OCI-LY3 (cell line): ENCODE measurements at regions not wholly inside any gene's neighbourhood (a gene's known extent, or its start where the extent isn't known, plus 50 kb on each side); places are given as distances from the start of the nearest gene placed in this dataset.
A peak's percentile ranks its signal among the peaks of the same experiment; 100 is the strongest.

ENCODE experiments used
- H2AFZ ChIP-seq: fragments of 200-600, 300-600 bp; shearing (Covaris generic); 2 replicates; pipeline ENCODE4 v1.6.0; 2014; ENCODE audit warnings: antibody characterized with exemption, low read depth, low read length
- H3K27ac ChIP-seq: fragments of 200-600, 300-600 bp; sonication (generic); 2 replicates; pipeline ENCODE4 v1.5.1; 2014; ENCODE audit warnings: mild to moderate bottlenecking, low read length, moderate library complexity, mixed read lengths
- H3K27me3 ChIP-seq: fragments of 200-600, 300-600 bp; sonication (generic); 2 replicates; pipeline ENCODE4 v1.6.1; 2014; ENCODE audit warnings: low read depth, low read length, mixed read lengths
- H3K36me3 ChIP-seq: fragments of 200-600, 300-600 bp; sonication (generic); replicated peaks from 2 replicates; pipeline ENCODE3; 2014; ENCODE audit warnings: low read depth, low read length, mixed read lengths
- H3K4me1 ChIP-seq: fragments of 300-600, 200-600 bp; sonication (generic); 2 replicates; pipeline ENCODE4 v1.6.1; 2014; ENCODE audit warnings: low read length, mixed read lengths
- H3K4me2 ChIP-seq: fragments of 200-600, 300-600 bp; sonication (generic); 2 replicates; pipeline ENCODE4 v1.6.1; 2014; ENCODE audit warnings: low read length, mixed read lengths
- H3K4me3 ChIP-seq: fragments of 300-600, 200-600 bp; sonication (generic); 2 replicates; pipeline ENCODE4 v1.5.1; 2014; ENCODE audit warnings: antibody characterized with exemption, mild to moderate bottlenecking, low read length, moderate library complexity
- H3K79me2 ChIP-seq: fragments of 300-600, 200-600 bp; shearing (Covaris generic); 2 replicates; pipeline ENCODE4 v1.6.1; 2014; ENCODE audit warnings: mild to moderate bottlenecking, low read length, mixed read lengths
- H3K9ac ChIP-seq: fragments of 300-600, 200-600 bp; shearing (Covaris generic); 2 replicates; pipeline ENCODE4 v1.6.0; 2014; ENCODE audit warnings: mild to moderate bottlenecking, low read length, moderate library complexity
- H3K9me3 ChIP-seq: fragments of 200-600, 300-600 bp; shearing (Covaris generic); 2 replicates; pipeline ENCODE4 v1.6.1; 2014; ENCODE audit warnings: low read length, mixed read lengths; ENCODE audit not compliant: insufficient read depth
- H4K20me1 ChIP-seq: fragments of 200-600, 300-600 bp; sonication (generic); 2 replicates; pipeline ENCODE4 v1.6.1; 2016; ENCODE audit warnings: low read length, mixed read lengths; ENCODE audit not compliant: insufficient read depth
- EZH2phosphoT487 ChIP-seq: fragments of 200-600 bp; shearing (Covaris generic); IDR thresholded peaks from 2 replicates; pipeline ENCODE4 v1.6.1; 2018; ENCODE audit warnings: antibody characterized with exemption, mixed run types, low read depth
- TF ChIP-seq, protein P1 (sequence below): fragments of 200-600, 300-600 bp; sonication (generic); IDR thresholded peaks from 2 replicates; pipeline ENCODE4 v1.5.1; 2014; ENCODE audit warnings: antibody characterized with exemption, low read length, low read depth

- Histone ChIP-seq H4K20me1 (no peaks in the 10 kb centered on the region), H3K27ac (peak overlapping the region; percentile 56), H2AFZ (no peak overlapping the region), H3K4me3 (no peak overlapping the region), H3K9me3 (no peaks in the 10 kb centered on the region), H3K36me3 (no peaks in the 10 kb centered on the region), H3K27me3 (no peaks in the 10 kb centered on the region), H3K4me2 (peak overlapping the region; percentile 38), H3K9ac (no peak overlapping the region), H3K79me2 (no peaks in the 10 kb centered on the region), H3K4me1 (peaks cover 27% of the 10 kb centered on the region)
- no peak for TF ChIP-seq EZH2phosphoT487
- TF ChIP-seq, protein P1, sequence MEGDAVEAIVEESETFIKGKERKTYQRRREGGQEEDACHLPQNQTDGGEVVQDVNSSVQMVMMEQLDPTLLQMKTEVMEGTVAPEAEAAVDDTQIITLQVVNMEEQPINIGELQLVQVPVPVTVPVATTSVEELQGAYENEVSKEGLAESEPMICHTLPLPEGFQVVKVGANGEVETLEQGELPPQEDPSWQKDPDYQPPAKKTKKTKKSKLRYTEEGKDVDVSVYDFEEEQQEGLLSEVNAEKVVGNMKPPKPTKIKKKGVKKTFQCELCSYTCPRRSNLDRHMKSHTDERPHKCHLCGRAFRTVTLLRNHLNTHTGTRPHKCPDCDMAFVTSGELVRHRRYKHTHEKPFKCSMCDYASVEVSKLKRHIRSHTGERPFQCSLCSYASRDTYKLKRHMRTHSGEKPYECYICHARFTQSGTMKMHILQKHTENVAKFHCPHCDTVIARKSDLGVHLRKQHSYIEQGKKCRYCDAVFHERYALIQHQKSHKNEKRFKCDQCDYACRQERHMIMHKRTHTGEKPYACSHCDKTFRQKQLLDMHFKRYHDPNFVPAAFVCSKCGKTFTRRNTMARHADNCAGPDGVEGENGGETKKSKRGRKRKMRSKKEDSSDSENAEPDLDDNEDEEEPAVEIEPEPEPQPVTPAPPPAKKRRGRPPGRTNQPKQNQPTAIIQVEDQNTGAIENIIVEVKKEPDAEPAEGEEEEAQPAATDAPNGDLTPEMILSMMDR, result no peak
Measured at GRCh38 chr1:71269818-71270217, 189.0 kb upstream of the ZRANB2 start.

- H3K4me3 ChIP-seq, result no peak overlapping the region
- peaks cover 27% of the 10 kb centered on the region for H3K4me1 ChIP-seq
- no peaks in the 10 kb centered on the region for H3K36me3 ChIP-seq
- TF ChIP-seq, protein P1, result no peak
- no peak for TF ChIP-seq EZH2phosphoT487
- H3K4me2 ChIP-seq, result peak overlapping the region; percentile 38
- peak overlapping the region; percentile 46; the same call in 1 of the 2 replicates for H3K27ac ChIP-seq
- H2AFZ ChIP-seq, result no peak overlapping the region
- H3K9ac ChIP-seq, result no peak overlapping the region
- no peaks in the 10 kb centered on the region for H3K9me3 ChIP-seq
- no peaks in the 10 kb centered on the region for H3K27me3 ChIP-seq
- no peaks in the 10 kb centered on the region for H4K20me1 ChIP-seq
- no peaks in the 10 kb centered on the region for H3K79me2 ChIP-seq
Measured at GRCh38 chr1:71269179-71269578, 188.3 kb upstream of the ZRANB2 start.

DNA sequence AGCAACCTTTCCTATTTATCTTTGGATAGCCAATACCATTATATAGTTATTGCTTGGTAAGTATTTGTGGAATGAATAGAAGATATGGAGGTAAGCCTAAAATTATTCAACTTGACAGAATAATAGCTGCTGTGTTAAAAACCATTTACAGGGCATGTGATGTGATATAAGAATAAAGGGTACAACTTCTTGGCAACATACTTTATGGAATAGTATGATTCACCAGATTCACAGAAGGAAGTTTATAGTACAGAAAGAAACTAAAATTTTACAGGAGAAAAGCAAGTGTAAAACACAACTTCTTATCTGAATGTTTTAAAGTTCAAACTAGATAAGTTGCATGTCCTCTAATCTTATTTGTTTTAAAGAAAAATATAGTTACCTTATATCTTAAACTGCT, 186.4 kb upstream of the ZRANB2 start:
- Histone ChIP-seq H3K27me3 (no peaks in the 10 kb centered on the region), H3K79me2 (no peaks in the 10 kb centered on the region), H3K4me3 (no peak overlapping the region), H3K36me3 (no peaks in the 10 kb centered on the region), H3K9ac (no peak overlapping the region), H3K9me3 (no peaks in the 10 kb centered on the region), H2AFZ (no peak overlapping the region), H4K20me1 (no peaks in the 10 kb centered on the region), H3K4me1 (peaks cover 27% of the 10 kb centered on the region), H3K27ac (no peak overlapping the region), H3K4me2 (no peak overlapping the region)
- TF ChIP-seq, protein P1, result no peak
- TF ChIP-seq EZH2phosphoT487, result no peak

GRCh38 chr1:71264039-71264438, 183.2 kb upstream of the ZRANB2 start:
- H3K4me2 ChIP-seq, result no peak overlapping the region
- H3K36me3 ChIP-seq, result no peaks in the 10 kb centered on the region
- H3K27me3 ChIP-seq, result no peaks in the 10 kb centered on the region

More at GRCh38 chr1:71264039-71264438, 183.2 kb upstream of the ZRANB2 start:
- Histone ChIP-seq H2AFZ (no peak overlapping the region), H3K4me3 (no peak overlapping the region), H3K9me3 (no peaks in the 10 kb centered on the region), H3K27ac (no peak overlapping the region), H4K20me1 (no peaks in the 10 kb centered on the region), H3K4me1 (peaks cover 2% of the 10 kb centered on the region), H3K79me2 (no peaks in the 10 kb centered on the region), H3K9ac (no peak overlapping the region)
- TF ChIP-seq EZH2phosphoT487, result no peak
- TF ChIP-seq, protein P1, result no peak
